ENCODE measurements at regions not wholly inside any gene's neighbourhood (a gene's known extent, or its start where the extent isn't known, plus 50 kb on each side); places are given as distances from the start of the nearest gene placed in this dataset.

DNA sequence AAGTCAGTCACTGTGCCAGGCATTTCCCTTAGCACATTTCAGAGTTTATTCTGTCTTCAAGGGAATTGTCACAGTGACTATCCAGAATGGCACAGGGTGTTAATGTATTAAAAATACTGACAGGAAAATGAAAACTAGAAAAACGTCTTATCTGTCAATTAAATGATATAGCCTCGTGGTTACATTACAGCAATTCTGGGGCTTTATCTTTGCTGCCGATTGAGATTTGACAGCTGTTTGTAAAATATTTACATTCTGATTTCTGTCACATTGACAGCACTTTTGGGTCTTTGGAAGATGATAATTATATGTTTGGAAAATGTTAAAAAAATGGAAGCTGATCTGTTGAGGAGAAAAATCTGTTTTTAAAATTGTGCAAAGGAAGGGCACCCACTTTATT lies 250.0 kb downstream of the CHRM3 start:
- H3K27me3 ChIP-seq: no peaks in the 10 kb centered on the region
- H3K9me3 ChIP-seq (replicated peaks in 1 of 3): no peaks in the 10 kb centered on the region
- no peak for TF ChIP-seq POLR2A (IDR thresholded peaks at IDR 0.05)
- TF ChIP-seq, protein P1, sequence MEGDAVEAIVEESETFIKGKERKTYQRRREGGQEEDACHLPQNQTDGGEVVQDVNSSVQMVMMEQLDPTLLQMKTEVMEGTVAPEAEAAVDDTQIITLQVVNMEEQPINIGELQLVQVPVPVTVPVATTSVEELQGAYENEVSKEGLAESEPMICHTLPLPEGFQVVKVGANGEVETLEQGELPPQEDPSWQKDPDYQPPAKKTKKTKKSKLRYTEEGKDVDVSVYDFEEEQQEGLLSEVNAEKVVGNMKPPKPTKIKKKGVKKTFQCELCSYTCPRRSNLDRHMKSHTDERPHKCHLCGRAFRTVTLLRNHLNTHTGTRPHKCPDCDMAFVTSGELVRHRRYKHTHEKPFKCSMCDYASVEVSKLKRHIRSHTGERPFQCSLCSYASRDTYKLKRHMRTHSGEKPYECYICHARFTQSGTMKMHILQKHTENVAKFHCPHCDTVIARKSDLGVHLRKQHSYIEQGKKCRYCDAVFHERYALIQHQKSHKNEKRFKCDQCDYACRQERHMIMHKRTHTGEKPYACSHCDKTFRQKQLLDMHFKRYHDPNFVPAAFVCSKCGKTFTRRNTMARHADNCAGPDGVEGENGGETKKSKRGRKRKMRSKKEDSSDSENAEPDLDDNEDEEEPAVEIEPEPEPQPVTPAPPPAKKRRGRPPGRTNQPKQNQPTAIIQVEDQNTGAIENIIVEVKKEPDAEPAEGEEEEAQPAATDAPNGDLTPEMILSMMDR (IDR thresholded peaks at IDR 0.05): no peak
- no peak overlapping the region for H3K4me3 ChIP-seq
- H3K27ac ChIP-seq: no peak overlapping the region
- intact Hi-C loops (cut with DNase I): no loop called here
- no peak for DNase-seq
- H3K36me3 ChIP-seq (replicated peaks in 1 of 2): no peaks in the 10 kb centered on the region
- H3K4me1 ChIP-seq (replicated peaks in 1 of 2): no peaks in the 10 kb centered on the region
- 42 to 58% (median 49%) methylated on average over 3 of the region's 3 CpGs for WGBS, 4 donors

DNA sequence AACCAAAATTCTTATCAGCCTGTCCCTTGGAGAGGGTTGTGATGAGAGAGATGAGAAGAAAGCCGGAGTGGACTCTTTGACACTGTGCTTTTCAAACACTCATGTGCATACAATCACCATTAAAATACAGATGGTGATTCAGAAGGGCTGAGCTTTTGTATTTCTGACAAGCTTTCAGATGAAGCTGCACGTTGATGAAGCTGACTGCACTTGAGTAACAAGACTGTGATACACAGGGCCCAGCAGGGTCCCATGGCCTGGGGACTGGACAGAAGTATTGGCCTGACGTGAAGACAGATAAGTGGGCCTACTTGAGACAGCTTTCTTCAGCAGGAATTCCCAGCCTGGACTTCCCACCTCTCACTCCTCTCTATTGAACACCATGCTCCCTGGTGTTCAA lies 258.2 kb downstream of the CHRM3 start:
- no peaks in the 10 kb centered on the region for H3K9me3 ChIP-seq (replicated peaks in 1 of 3)
- H3K27me3 ChIP-seq: no peaks in the 10 kb centered on the region
- no peak overlapping the region for H3K27ac ChIP-seq
- TF ChIP-seq, protein P1 (IDR thresholded peaks at IDR 0.05): no peak
- no peak for TF ChIP-seq POLR2A (IDR thresholded peaks at IDR 0.05)
- H3K4me1 ChIP-seq (replicated peaks in 1 of 2): no peaks in the 10 kb centered on the region
- intact Hi-C loops (cut with DNase I): no loop called here
- H3K36me3 ChIP-seq (replicated peaks in 1 of 2): no peaks in the 10 kb centered on the region
- 80 to 97% (median 88%) methylated on average over 3 of the region's 3 CpGs for WGBS, 4 donors
- DNase-seq: no peak
- no peak overlapping the region for H3K4me3 ChIP-seq

DNA sequence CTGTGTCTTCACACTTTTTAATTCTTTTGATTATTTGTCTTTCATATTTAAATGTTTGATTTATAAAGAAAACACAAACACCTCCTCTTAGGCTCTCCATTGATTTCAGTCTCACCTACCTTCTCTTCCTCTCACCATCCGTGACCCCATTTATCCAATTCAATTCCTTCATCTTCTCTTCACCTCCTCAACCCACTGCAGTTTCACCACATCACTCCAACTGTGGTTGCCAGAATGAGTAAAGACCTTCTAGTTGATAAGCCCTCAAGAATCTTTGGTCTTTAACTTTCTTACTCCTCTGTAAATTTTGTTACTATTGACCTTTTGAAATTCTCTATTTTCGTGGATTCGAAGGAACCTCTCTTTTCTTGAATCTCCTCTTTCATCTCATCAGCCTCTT lies 260.7 kb downstream of the CHRM3 start:
- Histone ChIP-seq H3K36me3 (replicated peaks in 1 of 2) (no peaks in the 10 kb centered on the region), H3K27ac (no peak overlapping the region), H3K4me1 (replicated peaks in 1 of 2) (no peaks in the 10 kb centered on the region), H3K9me3 (replicated peaks in 1 of 3) (no peaks in the 10 kb centered on the region), H3K4me3 (no peak overlapping the region), H3K27me3 (no peaks in the 10 kb centered on the region)
- WGBS, 4 donors: 79 to 91% (median 85%) methylated on average over 3 of the region's 3 CpGs
- intact Hi-C loops (cut with DNase I): no loop called here
- TF ChIP-seq, protein P1 (IDR thresholded peaks at IDR 0.05): no peak
- TF ChIP-seq POLR2A (IDR thresholded peaks at IDR 0.05): no peak
- no peak for DNase-seq

DNA sequence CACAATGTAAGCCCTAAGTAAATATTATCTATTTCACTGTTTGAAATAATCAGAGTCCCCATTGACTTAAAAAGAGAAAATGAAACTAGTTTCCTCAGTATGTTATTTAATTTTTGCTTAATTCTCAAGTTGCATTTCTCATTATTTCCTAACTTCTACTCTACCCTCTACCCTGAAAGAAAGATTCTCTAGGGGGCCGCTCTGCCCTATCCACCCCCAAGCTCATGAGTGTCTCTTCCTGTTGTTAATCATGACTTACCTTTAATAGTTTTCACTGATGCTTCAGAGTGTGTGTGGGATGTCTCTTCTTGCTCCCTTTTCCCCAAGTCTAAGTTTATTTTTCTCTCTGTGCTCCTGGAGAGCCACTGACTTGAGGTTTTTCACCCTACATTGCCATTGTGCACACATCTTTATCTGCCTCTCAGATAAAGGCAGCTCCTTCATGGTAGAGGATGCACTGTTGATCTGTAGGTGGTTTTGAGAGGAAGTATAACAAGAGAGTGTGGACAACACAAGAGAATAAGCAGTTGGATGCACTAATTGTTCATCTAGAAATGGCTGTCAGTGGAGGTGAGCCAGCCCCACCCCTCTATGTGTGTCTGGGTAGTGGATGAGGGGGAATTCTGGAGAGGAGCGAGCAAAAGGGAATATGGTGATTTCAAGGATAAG lies 261.7 kb downstream of the CHRM3 start:
- TF ChIP-seq, protein P1 (IDR thresholded peaks at IDR 0.05): no peak
- no peak for TF ChIP-seq POLR2A (IDR thresholded peaks at IDR 0.05)
- Histone ChIP-seq H3K4me1 (replicated peaks in 1 of 2) (no peaks in the 10 kb centered on the region), H3K4me3 (no peak overlapping the region), H3K27me3 (no peaks in the 10 kb centered on the region), H3K27ac (no peak overlapping the region), H3K36me3 (replicated peaks in 1 of 2) (no peaks in the 10 kb centered on the region), H3K9me3 (replicated peaks in 1 of 3) (no peaks in the 10 kb centered on the region)
- 86 to 89% (median 87%) methylated on average over 2 of the region's 2 CpGs for WGBS, 4 donors
- intact Hi-C loops (cut with DNase I): no loop called here
- no peak for DNase-seq
